Central memory CD8-positive, alpha-beta T cell (primary cell): ENCODE measurements at regions not wholly inside any gene's neighbourhood (a gene's known extent, or its start where the extent isn't known, plus 50 kb on each side); places are given as distances from the start of the nearest gene placed in this dataset.
A peak's percentile ranks its signal among the peaks of the same experiment; 100 is the strongest.

Source experiments
- ATAC-seq: fragments of 150-1000 bp; cut with Tn5 transposase; replicated peaks from 2 replicates; pipeline ENCODE4 v1.10.0; 2022; ENCODE audit warnings: mild to moderate bottlenecking, moderate FRiP score, moderate number of reproducible peaks; ENCODE audit not compliant: poor library complexity, severe bottlenecking; ENCODE audit errors: extremely low read depth
- DNase-seq, 2 donors: peaks; one replicate each; pipeline ENCODE4 v3.0.0; 2021; ENCODE audit warnings: low spot score in 2 of 2
- H3K27ac Mint-ChIP-seq: one replicate; pipeline ENCODE4 v1.8.0; 2022; ENCODE audit warnings: low read depth, mild to moderate bottlenecking, moderate library complexity, mixed read lengths
- H3K27me3 Mint-ChIP-seq: one replicate; pipeline ENCODE4 v1.8.0; 2022; ENCODE audit warnings: mixed read lengths
- H3K36me3 Mint-ChIP-seq: one replicate; pipeline ENCODE4 v1.8.0; 2022; ENCODE audit warnings: mild to moderate bottlenecking, moderate library complexity, mixed read lengths; ENCODE audit not compliant: insufficient read depth
- H3K4me1 Mint-ChIP-seq: one replicate; pipeline ENCODE4 v1.8.0; 2022; ENCODE audit warnings: mixed read lengths
- H3K4me3 Mint-ChIP-seq: one replicate; pipeline ENCODE4 v1.8.0; 2022; ENCODE audit warnings: mild to moderate bottlenecking, moderate library complexity, mixed read lengths
- H3K9me3 Mint-ChIP-seq: one replicate; pipeline ENCODE4 v1.8.0; 2022; ENCODE audit warnings: mixed read lengths

DNA sequence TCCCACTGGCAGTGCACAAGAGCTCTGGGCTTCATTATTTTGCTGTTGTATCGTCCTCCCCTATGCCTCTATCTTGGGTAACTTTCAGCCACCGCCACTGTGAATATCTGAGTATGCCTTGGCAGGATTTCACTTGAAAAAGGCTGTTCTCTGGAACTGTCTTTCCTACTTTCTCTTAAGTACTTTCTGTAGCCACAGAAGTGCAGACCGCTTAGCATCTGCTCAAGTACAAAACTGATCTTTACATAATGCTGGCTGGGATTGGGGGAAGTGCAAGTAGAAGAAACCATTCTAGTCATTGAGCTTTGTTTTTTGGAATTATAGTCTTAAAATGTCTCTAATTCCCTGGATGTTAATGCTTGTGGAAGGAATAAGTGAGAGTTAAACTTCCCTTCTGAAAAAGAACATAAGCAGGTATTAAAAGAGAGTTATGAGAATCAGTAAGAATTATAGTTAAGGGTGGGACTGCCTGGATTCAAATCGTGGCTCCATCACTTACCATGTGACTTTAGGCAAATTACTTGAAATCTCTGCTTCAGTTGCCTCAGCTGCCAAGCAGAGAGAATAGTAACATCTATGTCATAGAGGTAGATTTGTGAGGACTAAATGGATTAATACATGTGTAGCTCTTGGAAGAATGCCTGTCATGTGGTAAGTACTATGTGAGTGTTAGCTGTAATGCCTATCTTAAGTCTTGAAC, 77.5 kb downstream of the MID1IP1 start:
- DNase-seq (no peak), ATAC-seq (no peak)
- Mint-ChIP-seq H3K27ac (no peak overlapping the region), H3K36me3 (no peaks in the 10 kb centered on the region), H3K4me3 (no peak overlapping the region), H3K4me1 (peaks cover 8% of the 10 kb centered on the region), H3K9me3 (no peaks in the 10 kb centered on the region), H3K27me3 (no peaks in the 10 kb centered on the region)

DNA sequence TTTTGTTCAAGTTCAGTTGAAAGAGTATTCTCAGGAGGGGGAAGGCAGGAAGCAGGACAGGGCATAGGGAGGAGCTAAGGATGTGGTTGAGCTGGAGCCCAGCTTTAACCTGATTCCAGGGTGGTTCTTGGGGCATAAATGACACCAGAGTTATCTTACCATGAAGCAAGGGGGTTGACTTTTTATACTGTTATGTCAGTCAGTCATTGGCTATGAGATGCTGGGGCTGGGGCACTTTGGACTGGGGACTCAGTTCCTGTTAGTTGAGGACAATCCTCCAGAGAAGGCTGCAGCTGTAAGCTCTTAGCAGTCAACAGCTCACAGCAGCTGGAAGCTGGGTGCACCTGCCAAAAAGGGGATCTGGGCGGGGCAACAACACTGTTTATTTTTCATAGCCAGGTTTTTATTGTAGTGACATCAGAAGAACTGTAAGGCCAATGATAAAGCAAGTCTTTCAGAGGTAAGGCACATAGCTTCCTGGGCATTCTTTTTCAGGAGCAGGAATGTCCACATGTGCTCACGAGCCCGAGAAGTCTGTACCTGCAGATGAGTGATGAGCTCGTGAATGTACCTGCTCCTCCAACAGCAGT, 78.5 kb downstream of the MID1IP1 start:
- peak; percentile 14 for ATAC-seq
- Mint-ChIP-seq H3K36me3 (no peaks in the 10 kb centered on the region), H3K27me3 (no peaks in the 10 kb centered on the region), H3K27ac (no peak overlapping the region), H3K9me3 (no peaks in the 10 kb centered on the region), H3K4me1 (peaks cover 8% of the 10 kb centered on the region), H3K4me3 (no peak overlapping the region)
- DNase-seq, result no peak

DNA sequence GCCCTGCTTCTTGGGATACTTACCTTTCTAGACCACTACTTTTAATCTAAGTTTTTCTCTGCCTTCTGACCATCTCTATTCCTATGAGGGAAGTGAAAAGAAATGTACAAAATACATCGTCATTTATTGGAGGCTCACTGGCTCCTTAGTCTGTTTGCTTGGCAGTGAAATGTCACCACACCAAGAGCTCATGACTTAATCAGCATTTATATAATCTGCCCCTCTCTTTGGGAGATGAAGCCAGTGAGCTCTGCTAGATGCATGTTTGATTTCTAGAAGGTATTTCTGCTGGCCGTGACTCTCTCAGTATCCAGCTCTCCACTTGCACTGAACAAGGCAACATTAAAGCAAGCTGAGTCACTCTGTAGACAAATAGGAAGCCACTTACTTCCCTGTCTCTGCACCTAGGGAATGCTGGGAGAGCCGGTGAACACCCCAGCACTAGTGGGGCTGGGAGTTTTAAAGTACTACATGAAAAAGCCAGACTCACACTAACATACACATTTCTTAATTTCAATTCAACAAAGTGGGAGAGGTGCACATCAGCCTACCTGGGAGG, 79.1 kb downstream of the MID1IP1 start:
- ATAC-seq (no peak), DNase-seq (no peak)
- Mint-ChIP-seq H3K9me3 (no peaks in the 10 kb centered on the region), H3K36me3 (no peaks in the 10 kb centered on the region), H3K27ac (no peak overlapping the region), H3K4me3 (no peak overlapping the region), H3K27me3 (no peaks in the 10 kb centered on the region), H3K4me1 (peaks cover 8% of the 10 kb centered on the region)

DNA sequence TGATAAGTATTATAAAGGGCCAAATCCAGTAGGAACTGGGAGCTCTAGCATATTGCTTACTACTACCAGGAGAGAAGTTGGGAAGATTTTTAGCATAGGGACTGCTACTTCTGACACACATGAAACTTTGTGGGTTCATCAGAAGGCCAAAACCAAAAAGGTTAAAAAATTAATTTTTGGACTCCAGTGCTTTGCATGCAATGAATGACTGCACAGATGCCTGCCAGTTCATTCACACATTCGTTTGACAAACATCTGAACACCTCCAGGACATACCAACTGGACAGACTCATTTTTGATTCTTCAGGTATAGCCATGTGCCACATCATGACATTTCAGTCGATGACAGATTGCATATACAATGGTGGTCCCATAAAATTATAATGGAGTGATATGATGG, 79.8 kb downstream of the MID1IP1 start:
- Mint-ChIP-seq H3K36me3 (no peaks in the 10 kb centered on the region), H3K4me1 (peaks cover 8% of the 10 kb centered on the region), H3K4me3 (no peak overlapping the region), H3K27ac (no peak overlapping the region), H3K9me3 (no peaks in the 10 kb centered on the region), H3K27me3 (no peaks in the 10 kb centered on the region)
- DNase-seq (no peak), ATAC-seq (no peak)

DNA sequence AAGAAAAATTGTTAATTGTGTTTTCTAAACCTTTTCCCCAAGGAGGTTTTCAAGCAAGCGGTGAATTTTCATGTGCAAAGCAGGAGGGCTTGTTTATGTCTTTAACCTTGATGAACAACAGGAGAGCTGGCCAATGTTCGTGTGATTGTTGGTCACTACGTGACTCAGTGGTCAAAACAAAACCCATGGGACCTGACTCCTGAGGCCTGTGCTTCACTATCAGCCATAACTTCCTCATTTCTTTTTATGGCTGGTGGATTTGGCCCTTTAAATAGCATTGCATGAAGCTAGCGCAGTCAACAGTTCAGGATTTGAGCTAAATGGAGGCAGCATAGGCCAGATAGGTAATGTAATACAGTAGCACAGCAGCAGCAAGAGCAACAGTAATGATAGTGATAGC, 80.5 kb downstream of the MID1IP1 start:
- ATAC-seq, result no peak
- peaks cover 8% of the 10 kb centered on the region for H3K4me1 Mint-ChIP-seq
- H3K27ac Mint-ChIP-seq, result no peak overlapping the region
- H3K4me3 Mint-ChIP-seq, result no peak overlapping the region
- no peak for DNase-seq
- no peaks in the 10 kb centered on the region for H3K36me3 Mint-ChIP-seq
- H3K9me3 Mint-ChIP-seq, result no peaks in the 10 kb centered on the region
- H3K27me3 Mint-ChIP-seq, result no peaks in the 10 kb centered on the region

DNA sequence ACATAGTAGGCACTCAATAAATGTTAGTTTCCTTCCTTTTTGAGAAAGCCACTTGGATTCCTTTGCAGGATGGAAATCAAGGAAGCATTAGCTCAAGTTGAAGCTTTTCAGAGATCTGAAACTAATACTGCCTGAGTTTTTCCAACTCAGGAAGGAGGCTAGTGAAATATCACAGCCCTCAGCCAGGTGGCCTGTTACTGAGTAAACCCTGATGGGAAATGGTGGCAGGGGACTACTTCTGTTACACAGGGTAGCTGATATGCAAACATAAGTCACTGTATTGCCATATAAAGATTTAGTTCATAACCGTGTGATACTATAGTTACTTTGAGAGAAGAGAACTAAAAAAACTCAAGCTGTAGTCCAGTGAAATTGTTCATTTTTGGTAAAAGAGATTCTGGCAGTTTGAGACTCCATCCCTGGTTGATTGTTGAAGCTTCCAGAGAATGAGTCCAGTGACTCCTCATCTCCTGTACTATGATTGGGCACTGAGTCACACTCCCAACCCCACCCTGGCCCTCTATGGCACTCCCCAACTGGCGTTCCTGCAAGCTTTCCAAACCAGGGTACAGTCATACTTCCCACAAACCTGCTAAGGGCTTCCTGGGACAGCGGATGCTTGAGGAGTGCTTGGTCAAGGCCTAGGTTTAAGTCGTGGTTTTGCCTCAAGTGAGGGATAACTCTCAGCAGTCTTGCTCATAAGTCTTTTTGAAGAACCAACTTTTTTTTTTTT, 81.8 kb downstream of the MID1IP1 start:
- Mint-ChIP-seq H3K27ac (no peak overlapping the region), H3K36me3 (no peaks in the 10 kb centered on the region), H3K4me1 (peaks cover 8% of the 10 kb centered on the region), H3K27me3 (no peaks in the 10 kb centered on the region), H3K9me3 (no peaks in the 10 kb centered on the region), H3K4me3 (no peak overlapping the region)
- no peak for DNase-seq
- no peak for ATAC-seq

DNA sequence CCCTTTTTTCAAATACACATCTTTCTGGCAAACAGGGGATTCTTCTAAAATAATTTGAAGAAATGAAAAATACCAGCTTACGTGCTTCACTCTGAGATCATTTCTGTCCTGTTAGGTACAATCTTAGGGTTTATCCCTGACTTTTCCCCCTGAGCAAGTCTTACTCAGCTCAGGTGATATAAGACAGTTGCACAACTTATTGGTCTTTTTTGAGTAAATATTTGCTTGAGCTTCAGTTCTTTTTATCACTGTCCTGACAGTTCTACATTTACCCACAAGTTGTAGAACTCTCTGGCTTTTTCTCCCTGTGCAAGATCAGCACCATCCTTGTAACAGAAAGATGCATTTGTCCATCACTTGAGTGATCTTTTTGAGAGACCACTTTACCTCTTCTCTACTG, 84.9 kb downstream of the MID1IP1 start:
- no peak overlapping the region for H3K27ac Mint-ChIP-seq
- H3K4me3 Mint-ChIP-seq, result no peak overlapping the region
- DNase-seq (no peak), ATAC-seq (no peak)
- no peaks in the 10 kb centered on the region for H3K9me3 Mint-ChIP-seq
- no peaks in the 10 kb centered on the region for H3K36me3 Mint-ChIP-seq
- H3K4me1 Mint-ChIP-seq, result no peaks in the 10 kb centered on the region
- H3K27me3 Mint-ChIP-seq, result no peaks in the 10 kb centered on the region

DNA sequence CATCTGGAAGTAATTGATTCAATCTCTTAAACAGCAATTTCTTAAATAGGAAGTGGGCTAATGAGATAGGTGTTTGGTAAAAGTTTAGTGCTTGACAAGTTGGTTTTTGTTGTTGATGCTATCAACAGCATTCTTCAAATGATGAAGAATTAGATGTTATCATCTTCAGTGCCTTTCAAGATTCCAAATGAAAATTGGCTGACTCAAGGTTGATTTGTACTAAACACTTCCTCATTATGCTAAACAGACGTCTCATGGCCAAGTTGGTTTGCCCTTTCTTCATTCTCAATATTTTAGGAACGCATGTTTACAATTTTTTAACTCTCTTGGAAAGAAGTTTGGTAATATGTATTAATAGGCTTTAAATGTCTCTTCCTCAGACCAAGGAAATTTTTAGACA, 86.0 kb downstream of the MID1IP1 start:
- peaks cover 1% of the 10 kb centered on the region for H3K36me3 Mint-ChIP-seq
- no peak overlapping the region for H3K27ac Mint-ChIP-seq
- ATAC-seq (no peak), DNase-seq (no peak)
- H3K9me3 Mint-ChIP-seq, result no peaks in the 10 kb centered on the region
- H3K4me1 Mint-ChIP-seq, result no peaks in the 10 kb centered on the region
- H3K4me3 Mint-ChIP-seq, result no peak overlapping the region
- H3K27me3 Mint-ChIP-seq, result no peaks in the 10 kb centered on the region

DNA sequence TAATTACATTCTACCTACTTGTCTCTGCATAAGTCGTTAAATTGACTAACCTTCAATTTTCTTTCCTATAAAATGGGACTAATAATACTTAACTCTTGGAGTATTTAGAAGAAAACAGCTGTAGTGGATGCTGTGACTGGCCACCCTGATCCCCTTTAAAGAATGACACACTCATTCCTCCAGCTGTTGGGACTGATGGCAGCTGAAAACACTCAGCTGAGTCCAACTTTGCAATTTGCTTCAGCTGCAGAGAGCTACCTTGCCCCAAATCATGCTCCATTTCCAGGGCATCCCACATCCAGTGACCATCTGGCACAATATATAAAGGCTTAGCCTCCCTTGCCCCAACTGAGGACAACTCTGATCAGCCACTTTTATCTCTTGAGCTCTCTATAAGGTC, 89.1 kb downstream of the MID1IP1 start:
- no peaks in the 10 kb centered on the region for H3K27me3 Mint-ChIP-seq
- H3K36me3 Mint-ChIP-seq, result peaks cover 1% of the 10 kb centered on the region
- ATAC-seq (no peak), DNase-seq (no peak)
- H3K4me1 Mint-ChIP-seq, result no peaks in the 10 kb centered on the region
- H3K9me3 Mint-ChIP-seq, result no peaks in the 10 kb centered on the region
- H3K27ac Mint-ChIP-seq, result no peak overlapping the region
- H3K4me3 Mint-ChIP-seq, result no peak overlapping the region

DNA sequence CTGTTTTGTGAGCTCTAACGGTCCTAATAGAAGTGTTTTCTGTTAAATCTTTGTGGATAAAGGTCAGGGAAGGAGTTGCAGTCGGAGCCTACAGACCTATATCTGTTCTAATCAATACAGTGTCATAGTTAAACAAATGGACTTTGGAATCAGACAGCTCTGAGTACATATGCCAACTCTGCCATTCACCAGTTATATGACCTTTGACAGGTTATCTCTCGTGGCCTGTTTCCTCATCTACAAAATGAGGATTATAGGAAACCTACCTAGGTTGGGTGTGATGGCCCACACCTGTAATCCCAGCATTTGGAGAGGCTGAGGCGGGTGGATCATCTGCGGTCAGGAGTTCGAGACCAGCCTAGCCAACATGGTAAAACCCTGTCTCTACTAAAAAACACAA, 89.7 kb downstream of the MID1IP1 start:
- Mint-ChIP-seq H3K9me3 (no peaks in the 10 kb centered on the region), H3K36me3 (peaks cover 1% of the 10 kb centered on the region), H3K27ac (no peak overlapping the region), H3K4me3 (no peak overlapping the region), H3K27me3 (no peaks in the 10 kb centered on the region), H3K4me1 (no peaks in the 10 kb centered on the region)
- ATAC-seq (no peak), DNase-seq (no peak)

DNA sequence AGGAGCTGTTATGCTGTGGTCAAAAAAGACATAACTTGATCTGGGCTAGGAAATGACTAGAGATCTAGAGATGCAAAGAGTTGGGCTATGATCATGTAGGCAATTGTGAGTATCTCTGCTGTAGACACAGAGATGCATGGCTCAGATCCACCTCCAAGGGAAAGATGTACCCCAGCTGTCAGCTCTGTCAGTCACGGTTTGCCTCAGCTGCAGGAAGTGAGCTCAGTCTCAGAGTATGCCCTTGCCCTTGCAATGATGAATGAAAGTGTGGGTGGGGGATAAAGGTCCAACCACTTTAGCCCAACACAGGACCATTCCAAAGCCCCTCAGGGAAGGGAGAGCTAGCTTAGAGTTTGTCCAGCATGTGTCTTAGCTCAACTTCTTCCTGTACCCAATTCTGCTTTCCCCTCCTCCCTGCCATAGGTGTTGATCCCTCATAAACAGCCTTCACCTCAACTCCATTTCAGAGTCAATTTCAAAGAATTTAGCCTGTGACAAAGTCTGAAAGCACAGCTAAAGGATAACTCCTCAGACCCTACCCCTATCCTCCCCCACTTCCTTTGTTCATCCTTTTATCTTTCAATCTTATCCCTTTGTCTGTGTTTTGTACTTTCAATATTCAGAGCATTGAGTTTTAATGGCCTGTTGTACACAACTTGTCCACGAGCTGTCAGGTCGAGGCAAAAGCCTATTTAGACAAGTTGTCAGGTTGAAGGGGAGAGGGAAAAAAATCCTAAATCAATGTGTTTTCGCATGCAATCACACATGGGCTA, 90.6 kb downstream of the MID1IP1 start:
- Mint-ChIP-seq H3K36me3 (peaks cover 1% of the 10 kb centered on the region), H3K27ac (no peak overlapping the region), H3K4me1 (no peaks in the 10 kb centered on the region), H3K27me3 (no peaks in the 10 kb centered on the region), H3K4me3 (no peak overlapping the region), H3K9me3 (no peaks in the 10 kb centered on the region)
- no peak for ATAC-seq
- DNase-seq, result no peak

DNA sequence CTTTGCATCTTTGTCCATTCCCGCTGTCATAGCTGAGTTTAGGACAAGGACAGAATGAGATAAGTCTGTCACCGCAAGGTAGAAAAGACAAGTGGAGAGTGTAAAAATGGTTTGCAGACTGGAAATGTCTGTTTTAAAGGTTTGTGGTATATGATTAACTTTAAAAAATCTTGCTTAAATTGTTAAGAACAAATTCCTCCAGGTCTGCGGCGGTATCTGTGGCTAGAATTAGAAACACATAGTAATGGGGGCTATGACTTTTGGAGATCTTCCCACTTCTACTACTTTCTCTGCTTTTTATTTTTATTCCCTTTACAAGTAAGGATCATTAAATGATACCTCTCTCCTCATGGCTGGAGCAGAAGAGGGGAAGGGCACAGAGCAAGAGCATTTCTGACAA, 92.2 kb downstream of the MID1IP1 start:
- Mint-ChIP-seq H3K4me1 (no peaks in the 10 kb centered on the region), H3K27ac (no peak overlapping the region), H3K27me3 (no peaks in the 10 kb centered on the region), H3K4me3 (no peak overlapping the region), H3K9me3 (no peaks in the 10 kb centered on the region), H3K36me3 (peaks cover 1% of the 10 kb centered on the region)
- ATAC-seq (no peak), DNase-seq (no peak)
